Limb (tissue), 2 donors: ENCODE measurements at regions not wholly inside any gene's neighbourhood (a gene's known extent, or its start where the extent isn't known, plus 50 kb on each side); places are given as distances from the start of the nearest gene placed in this dataset.

Experiments used
- DNase-seq, 2 donors: peaks; one replicate each; pipeline ENCODE4 v3.0.0-alpha.2; 2016; ENCODE audit errors: extremely low spot score in 2 of 2

- DNase-seq, result no peak
These were observed 100.8 kb upstream of the ASAP2 start for GRCh38 chr2:9105601-9106337.

DNA sequence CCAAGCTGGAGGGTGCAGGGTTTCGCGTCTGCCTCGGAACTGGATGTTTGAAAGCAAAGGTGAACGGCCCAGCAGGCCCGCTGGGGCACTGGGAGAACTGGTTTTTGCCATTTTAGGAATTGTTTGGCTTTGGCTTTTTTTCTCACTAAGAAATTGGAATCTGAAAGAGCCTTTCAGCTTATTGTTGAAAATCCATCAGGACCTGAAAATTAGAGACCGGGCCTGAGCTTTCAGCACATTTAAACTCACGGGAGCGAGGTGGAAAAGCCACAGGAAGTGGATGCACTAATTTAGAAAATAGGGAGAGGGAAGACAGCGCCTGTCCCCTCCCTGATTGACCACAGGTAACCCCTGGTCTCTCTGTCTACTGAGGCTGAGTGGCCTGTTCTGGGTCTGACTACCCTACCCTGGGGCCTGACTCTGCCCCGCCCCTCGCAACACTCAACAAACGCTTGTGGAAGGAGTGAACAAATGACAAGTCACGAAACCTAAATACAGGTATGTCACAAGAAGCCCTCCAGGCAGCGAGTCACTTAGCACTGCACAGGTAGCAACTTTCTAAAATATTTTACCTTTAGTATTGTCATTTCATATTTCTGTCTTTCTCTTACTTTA is 100.3 kb upstream of the MBOAT2 start:
- DNase-seq, result no peak

DNA sequence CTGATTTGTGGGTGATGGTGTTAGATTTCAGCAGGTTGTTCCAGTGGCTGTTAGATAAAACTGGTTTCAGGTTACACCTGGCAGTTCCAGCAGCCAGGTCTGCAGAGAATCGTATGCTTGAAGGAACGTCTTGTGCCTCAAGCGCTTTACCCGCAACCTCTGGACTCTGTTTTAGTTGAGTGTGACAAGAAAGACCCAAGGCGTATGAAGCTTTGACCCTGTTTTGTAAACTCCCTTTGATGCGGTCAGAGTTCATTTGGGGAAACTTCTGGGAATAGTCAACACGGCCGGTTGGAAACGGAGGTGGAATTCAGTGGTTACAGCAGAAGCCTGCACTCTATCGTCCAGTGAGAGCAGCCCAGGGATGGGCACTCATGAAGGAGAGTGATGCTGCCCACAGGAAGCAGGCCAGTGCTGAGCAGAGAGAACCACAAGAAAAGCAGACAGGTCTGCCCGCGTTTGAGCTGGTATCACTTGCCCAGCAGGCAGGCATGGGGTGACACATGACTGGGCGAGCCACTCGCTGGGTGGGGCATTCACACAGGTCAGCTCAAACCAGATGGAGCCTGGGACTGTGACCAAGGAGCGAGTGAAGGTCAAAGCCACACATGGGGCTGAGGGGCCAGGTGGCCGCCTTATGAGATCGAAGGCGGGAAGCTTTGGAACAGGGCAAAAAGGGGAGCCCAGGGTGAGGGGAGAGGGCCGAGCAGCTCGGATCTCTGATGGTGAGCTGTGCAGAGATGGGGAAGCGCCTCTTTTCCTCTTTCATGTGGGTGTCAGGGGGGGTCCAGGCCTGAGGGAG is 99.6 kb upstream of the MBOAT2 start:
- DNase-seq, result no peak

DNA sequence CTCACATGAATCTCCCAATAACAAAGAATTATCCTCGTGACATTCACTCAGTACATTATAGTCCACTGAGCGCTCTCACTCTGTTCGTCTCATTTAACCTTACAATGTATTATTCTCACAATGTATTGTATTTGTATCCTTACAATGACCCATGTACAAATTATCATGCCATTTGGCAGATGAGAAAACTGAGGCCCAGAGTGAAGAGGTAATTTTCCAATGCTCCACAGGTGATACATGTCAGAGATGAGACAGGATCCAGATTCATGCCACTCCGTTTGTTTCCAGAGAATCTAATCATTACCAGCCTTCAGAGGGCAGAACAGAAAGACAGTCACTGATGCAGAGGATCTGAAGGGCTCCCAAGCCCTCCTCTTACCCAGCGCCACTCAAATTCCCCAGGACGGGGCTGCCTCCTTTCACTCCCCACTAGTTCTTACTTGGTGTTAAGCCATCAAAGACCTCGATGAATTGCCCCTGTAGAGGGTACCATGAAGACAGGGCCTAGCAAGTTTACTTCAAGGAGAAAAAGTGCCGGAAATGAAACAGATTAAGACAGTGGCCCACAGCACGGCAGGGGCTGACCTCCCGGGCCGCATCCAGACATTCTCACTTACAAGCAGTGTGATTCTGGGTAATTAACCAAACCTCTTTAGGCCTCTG is 98.4 kb upstream of the MBOAT2 start:
- no peak for DNase-seq

GRCh38 chr2:9100080-9100876 is 96.8 kb upstream of the MBOAT2 start:
- no peak for DNase-seq

- no peak for DNase-seq
These were observed 95.9 kb upstream of the MBOAT2 start for GRCh38 chr2:9099341-9099751.

GRCh38 chr2:9097892-9098291 is 94.4 kb upstream of the MBOAT2 start:
- DNase-seq, result no peak

GRCh38 chr2:9097239-9097638 is 93.8 kb upstream of the MBOAT2 start:
- no peak for DNase-seq

GRCh38 chr2:9096761-9097160 is 93.3 kb upstream of the MBOAT2 start:
- DNase-seq, result no peak

- DNase-seq, result peak in 1 of 2 donors; percentile 56
These were observed 92.2 kb upstream of the MBOAT2 start for GRCh38 chr2:9095690-9096089.

DNA sequence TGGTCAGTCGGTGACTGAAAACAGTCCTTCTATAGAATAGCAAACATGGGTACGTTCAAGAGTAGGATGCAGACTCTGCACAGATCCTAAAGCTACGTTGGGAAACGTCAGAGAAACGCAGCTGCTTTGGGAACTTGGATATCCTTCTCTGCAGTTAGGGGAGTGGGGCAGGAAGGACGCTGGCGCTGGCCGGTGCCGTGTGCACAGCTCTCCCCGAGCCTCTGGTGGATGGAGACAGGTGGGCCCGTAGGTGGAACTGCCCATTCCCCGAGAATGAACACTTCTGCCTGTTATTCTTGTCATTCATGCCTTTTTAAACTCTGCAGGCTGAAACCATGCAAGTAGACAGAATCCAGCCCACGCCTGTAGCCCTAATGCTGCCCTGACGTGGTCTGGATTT is 91.7 kb upstream of the MBOAT2 start:
- DNase-seq, result no peak

- no peak for DNase-seq
These were observed 90.6 kb upstream of the MBOAT2 start for GRCh38 chr2:9094117-9094516.

DNA sequence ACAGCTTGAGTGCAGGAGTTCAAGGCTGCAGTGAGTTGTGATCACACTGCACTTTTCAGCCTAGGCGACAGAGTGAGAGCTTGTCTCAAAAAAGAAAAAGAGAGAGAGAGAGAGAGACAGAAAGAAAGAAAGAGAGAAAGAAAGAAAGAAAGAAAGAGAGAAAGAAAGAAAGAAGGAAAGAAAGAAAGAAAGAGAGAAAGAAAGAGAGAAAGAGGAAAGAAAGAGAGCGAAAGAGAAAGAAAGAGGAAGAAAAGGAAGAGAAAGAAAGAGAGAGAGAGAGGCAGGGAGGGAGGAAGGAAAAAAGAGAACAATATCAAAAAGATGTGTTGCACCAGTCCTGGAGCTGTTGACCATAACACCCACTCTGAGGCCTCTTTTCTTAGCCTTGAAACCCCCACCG is 89.8 kb upstream of the MBOAT2 start:
- DNase-seq, result no peak

DNA sequence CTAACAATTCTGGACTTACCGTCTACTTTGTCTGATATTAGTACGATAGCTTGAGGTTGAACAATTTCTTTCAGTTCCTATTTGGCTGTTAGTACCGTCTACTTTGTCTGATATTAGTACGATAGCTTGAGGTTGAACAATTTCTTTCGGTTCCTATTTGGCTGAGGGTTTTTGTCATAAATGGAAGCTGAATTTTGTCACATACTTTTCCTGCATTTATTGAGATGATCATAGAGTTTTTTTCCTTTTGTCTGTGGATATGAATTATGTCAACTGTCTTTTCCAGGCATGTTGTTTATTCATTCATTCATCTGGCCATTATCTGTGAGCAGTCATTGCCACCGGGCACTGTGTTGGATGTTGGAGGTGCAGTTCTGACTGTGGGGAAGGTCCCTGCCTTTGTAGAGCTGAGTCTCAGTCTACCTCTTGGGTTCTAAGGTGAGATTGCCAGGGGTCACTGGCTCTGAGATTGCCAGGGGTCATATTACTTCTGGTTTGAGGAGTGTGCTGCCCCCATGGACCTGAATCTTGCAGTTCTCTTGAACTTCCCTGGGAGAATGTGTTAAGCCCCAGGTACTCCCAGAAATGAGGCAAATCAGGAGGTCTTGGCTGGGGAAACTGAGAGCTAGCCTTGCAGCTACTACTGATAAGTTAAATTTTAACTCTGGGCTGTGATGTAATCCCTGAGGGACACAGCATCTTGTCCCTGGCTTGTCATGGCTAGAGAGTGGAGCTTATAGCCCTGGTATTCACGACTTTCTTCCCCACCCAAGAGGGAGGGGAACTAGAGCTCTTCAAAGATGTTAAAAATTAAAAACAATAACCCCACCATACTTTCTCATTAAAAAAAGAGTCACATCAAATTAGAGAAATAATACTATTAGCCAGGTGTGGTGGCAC is 89.1 kb upstream of the MBOAT2 start:
- DNase-seq, result no peak

- DNase-seq, result no peak
These were observed 88.3 kb upstream of the MBOAT2 start for GRCh38 chr2:9091811-9092210.

DNA sequence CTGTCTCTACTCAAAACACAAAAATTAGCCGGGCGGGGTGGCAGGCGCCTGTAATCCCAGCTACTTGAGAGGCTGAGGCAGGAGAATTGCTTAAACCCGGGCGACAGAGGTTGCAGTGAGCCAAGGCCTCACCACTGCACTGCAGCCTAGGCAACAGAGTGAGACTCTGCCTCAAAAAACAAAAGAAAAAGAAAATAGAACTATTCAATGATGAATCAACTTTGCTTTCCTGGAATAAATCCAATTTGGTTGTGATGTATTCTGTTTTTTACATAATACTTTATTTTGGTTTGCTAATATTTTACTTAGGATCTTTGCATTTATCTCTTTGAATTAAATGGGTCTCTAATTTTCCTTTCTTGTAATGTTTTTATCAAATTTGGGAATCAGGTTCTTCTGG is 86.3 kb upstream of the MBOAT2 start:
- no peak for DNase-seq

- DNase-seq, result no peak
These were observed 83.7 kb upstream of the MBOAT2 start for GRCh38 chr2:9087121-9087681.

DNA sequence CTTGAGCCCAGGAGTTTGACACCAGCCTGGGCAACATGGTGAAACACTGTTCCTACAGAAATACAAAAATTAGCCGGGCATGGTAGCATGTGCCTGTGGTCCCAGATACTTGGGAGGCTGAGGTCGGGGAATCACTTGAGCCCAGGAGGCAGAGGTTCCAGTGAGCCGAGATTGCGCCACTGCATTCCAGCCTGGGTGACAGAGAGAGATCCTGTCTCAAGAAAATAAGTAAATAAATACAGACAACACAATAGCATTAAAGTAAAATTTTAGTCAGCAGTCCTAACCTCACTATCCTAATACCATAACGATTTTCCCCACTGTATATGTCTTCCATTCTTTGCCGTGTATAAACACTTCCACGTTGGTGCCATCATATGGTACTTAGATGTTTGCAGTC is 83.0 kb upstream of the MBOAT2 start:
- no peak for DNase-seq

DNA sequence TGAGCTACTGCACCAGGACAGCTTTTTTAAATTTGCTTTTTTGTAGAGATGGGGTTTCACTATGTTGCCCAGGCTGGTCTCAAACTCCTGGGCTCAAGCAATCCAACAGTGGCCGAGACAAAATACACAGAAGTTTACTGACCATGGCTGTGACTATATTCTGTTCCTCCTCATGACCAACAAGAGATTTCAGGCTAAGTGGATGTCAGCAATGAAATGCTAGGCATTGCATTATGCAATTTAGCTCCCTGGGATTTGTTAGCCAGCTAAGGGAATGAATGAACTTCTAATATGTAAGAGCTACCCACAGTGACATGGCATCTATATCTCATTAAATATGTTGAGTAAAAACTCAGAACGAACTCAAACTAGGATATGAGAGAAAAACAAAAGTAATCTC is 81.9 kb upstream of the MBOAT2 start:
- no peak for DNase-seq

GRCh38 chr2:9083287-9083686 is 79.8 kb upstream of the MBOAT2 start:
- no peak for DNase-seq
